GM12891 (cell line): ENCODE measurements at regions not wholly inside any gene's neighbourhood (a gene's known extent, or its start where the extent isn't known, plus 50 kb on each side); places are given as distances from the start of the nearest gene placed in this dataset.
"Not testable (repeated sequence)": the region's sequence is repeated elsewhere in the genome, so short reads cannot be mapped to it uniquely, and the experiment has no call there.

Experiments used
- DNase-seq: peaks from one replicate; pipeline ENCODE4 v3.0.0; 2011; ENCODE audit warnings: low spot score; ENCODE audit not compliant: insufficient read length
- FAIRE-seq: peaks from 2 replicates; lab custom pipeline; 2011; peaks lifted over from hg19 to GRCh38; lab: Jason Lieb, UNC
- PAX5 ChIP-seq: IDR thresholded peaks from 2 replicates; pipeline ENCODE4 v1.6.1; 2011; ENCODE audit warnings: low read length, moderate library complexity, mild to moderate bottlenecking; ENCODE audit not compliant: insufficient read depth, severe bottlenecking
- POLR2A ChIP-seq: IDR thresholded peaks from 2 replicates; pipeline ENCODE4 v1.6.1; 2011; ENCODE audit warnings: low read depth, low read length, control low read depth
- POLR2AphosphoS5 ChIP-seq: IDR thresholded peaks from 2 replicates; pipeline ENCODE4 v1.6.1; 2011; ENCODE audit warnings: low read depth, low read length, control low read depth
- POU2F2 ChIP-seq: IDR thresholded peaks from 2 replicates; pipeline ENCODE4 v1.6.1; 2011; ENCODE audit warnings: low read depth, mild to moderate bottlenecking, control low read depth, low read length, moderate library complexity
- SPI1 ChIP-seq: IDR thresholded peaks from 2 replicates; pipeline ENCODE4 v1.6.1; 2011; ENCODE audit warnings: low read depth, low read length, control low read depth
- TAF1 ChIP-seq: IDR thresholded peaks from 2 replicates; pipeline ENCODE4 v1.6.1; 2011; ENCODE audit warnings: low read depth, low read length, control low read depth

- no peak for DNase-seq
- FAIRE-seq, result no peak
- TF ChIP-seq POLR2A, result no peak
- no peak for TF ChIP-seq TAF1
These were observed 368.4 kb upstream of the GRAMD2B start for GRCh38 chr5:126054577-126055347.

- TF ChIP-seq POLR2AphosphoS5 (no peak), PAX5 (no peak), TAF1 (no peak), POU2F2 (no peak), POLR2A (no peak), SPI1 (no peak)
- DNase-seq (no peak), FAIRE-seq (no peak)
These were observed 367.9 kb upstream of the GRAMD2B start for GRCh38 chr5:126055348-126055729.

GRCh38 chr5:126056352-126056751 is 366.9 kb upstream of the GRAMD2B start:
- FAIRE-seq (no peak), DNase-seq (no peak)
- TF ChIP-seq SPI1, result no peak
- TF ChIP-seq TAF1, result no peak
- TF ChIP-seq PAX5, result no peak
- no peak for TF ChIP-seq POU2F2

- no peak for FAIRE-seq
These were observed 366.2 kb upstream of the GRAMD2B start for GRCh38 chr5:126056851-126057622.

GRCh38 chr5:126058392-126058791 is 364.8 kb upstream of the GRAMD2B start:
- not testable (repeated sequence) for FAIRE-seq

More at GRCh38 chr5:126056851-126057622, 366.2 kb upstream of the GRAMD2B start:
- TF ChIP-seq POLR2AphosphoS5, result no peak
- TF ChIP-seq POU2F2, result no peak
- TF ChIP-seq TAF1, result no peak
- no peak for TF ChIP-seq PAX5
- TF ChIP-seq POLR2A, result no peak
- no peak for TF ChIP-seq SPI1
- no peak for DNase-seq

GRCh38 chr5:126062398-126063221 is 360.6 kb upstream of the GRAMD2B start:
- DNase-seq (no peak), FAIRE-seq (no peak)
- TF ChIP-seq POLR2A (no peak), POU2F2 (no peak), TAF1 (no peak), SPI1 (no peak), POLR2AphosphoS5 (no peak), PAX5 (no peak)

More at GRCh38 chr5:126058392-126058791, 364.8 kb upstream of the GRAMD2B start:
- DNase-seq, result not testable (repeated sequence)

GRCh38 chr5:126065061-126065460 is 358.1 kb upstream of the GRAMD2B start:
- TF ChIP-seq SPI1, result no peak
- TF ChIP-seq TAF1, result no peak
- TF ChIP-seq PAX5, result no peak
- no peak for TF ChIP-seq POLR2AphosphoS5
- no peak for TF ChIP-seq POU2F2
- TF ChIP-seq POLR2A, result no peak
- no peak for DNase-seq
- FAIRE-seq, result no peak

DNA sequence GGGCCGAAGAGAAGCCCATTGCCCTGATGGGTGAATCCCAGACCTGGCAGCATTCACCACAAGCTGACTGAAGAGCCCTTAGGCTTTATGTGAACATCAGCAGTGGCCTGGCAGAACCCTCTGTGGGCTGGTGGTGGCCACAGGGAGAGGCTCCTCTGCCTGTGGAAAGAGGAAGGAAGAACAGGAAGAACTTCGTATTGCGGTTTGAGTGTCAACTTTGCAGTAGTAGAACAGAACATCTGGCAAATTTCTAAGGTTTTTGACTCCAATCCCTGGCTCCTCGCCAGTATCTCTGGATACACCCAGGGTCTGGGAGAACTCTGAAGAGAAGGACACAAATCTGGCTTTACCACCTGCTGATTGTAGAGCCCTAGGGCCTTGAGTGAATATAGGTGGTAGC is 356.4 kb upstream of the GRAMD2B start:
- FAIRE-seq, result no peak
- DNase-seq, result no peak
- no peak for TF ChIP-seq SPI1
- TF ChIP-seq PAX5, result no peak
- no peak for TF ChIP-seq POU2F2
- no peak for TF ChIP-seq POLR2AphosphoS5
- TF ChIP-seq POLR2A, result no peak
- TF ChIP-seq TAF1, result no peak

DNA sequence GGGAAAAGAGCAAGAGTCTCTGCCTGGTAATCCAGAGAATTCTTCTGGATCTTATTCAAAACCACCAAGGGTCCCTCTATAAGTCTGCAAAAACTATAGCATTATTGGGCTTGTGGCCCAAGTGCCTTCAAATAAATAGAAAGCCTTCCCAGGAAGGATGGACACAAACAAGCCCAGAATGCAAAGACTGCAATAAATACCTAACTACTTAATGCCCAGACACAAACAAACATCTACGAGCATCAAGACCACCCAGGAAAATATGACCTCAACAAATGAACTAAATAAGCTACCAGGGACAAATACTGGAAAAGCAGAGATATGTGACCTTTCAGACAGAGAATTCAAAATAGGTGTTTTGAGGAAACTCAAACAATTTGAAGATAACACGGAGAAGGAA is 355.8 kb upstream of the GRAMD2B start:
- FAIRE-seq, result no peak
- TF ChIP-seq PAX5 (no peak), POLR2A (no peak), POU2F2 (no peak), TAF1 (no peak), POLR2AphosphoS5 (no peak), SPI1 (no peak)
- no peak for DNase-seq
